HCT116 (cell line): ENCODE measurements at regions not wholly inside any gene's neighbourhood (a gene's known extent, or its start where the extent isn't known, plus 50 kb on each side); places are given as distances from the start of the nearest gene placed in this dataset.

ENCODE experiments used
- ATAC-seq: fragments of 200-7000 bp; cut with Tn5 transposase; 2 replicates; pipeline ENCODE4 v1.9.1; 2020; ENCODE audit warnings: mild to moderate bottlenecking, moderate library complexity
- BruUV-seq: library from RNA; stranded (reverse); fragments of 400-500 nt; replicated peaks from 2 replicates; lab custom pipeline; 2021; lab: Mats Ljungman, UMichigan
- CTCF ChIA-PET: fragments of 300-600 bp; sonication (Branson Sonifier 250); formaldehyde crosslinking; loops from one replicate; lab custom pipeline; 2021; ENCODE audit warnings: antibody characterized with exemption; lab: Charles Lee
- POLR2A ChIA-PET: fragments of 300-600, 350-600 bp; sonication (Branson Sonifier 250); formaldehyde crosslinking; loops from one replicate; lab custom pipeline; 2021; ENCODE audit warnings: antibody characterized with exemption; lab: Charles Lee
- RAD21 ChIA-PET, 2 experiments: fragments of 300-600 bp; sonication (Branson Sonifier 250); formaldehyde crosslinking; loops; one replicate each; lab custom pipeline; 2023; ENCODE audit warnings: low total read pairs in 2 of 2; ENCODE audit not compliant: uncharacterized antibody in 2 of 2, unreplicated experiment in 2 of 2, low non-redundant PET in 1 of 2; lab: Charles Lee
- DNase-seq: peaks from one replicate; pipeline ENCODE4 v3.0.0-alpha.2; 2010; ENCODE audit warnings: low read depth, low spot score
- H2AFZ ChIP-seq: fragments of 200-600 bp; shearing (Covaris generic), sonication (generic); 2 replicates; pipeline ENCODE4 v1.6.1; 2017; ENCODE audit warnings: low read depth, mixed run types, mixed read lengths, antibody characterized with exemption, low read length; ENCODE audit not compliant: poor library complexity, severe bottlenecking
- H3K27ac ChIP-seq: 2 replicates; pipeline ENCODE4 v1.5.1; 2012; ENCODE audit warnings: low read depth, low read length
- H3K27me3 ChIP-seq: fragments of 200-600 bp; sonication (generic); 2 replicates; pipeline ENCODE4 v1.6.1; 2016; ENCODE audit warnings: mixed run types, low read length, mixed read lengths; ENCODE audit not compliant: insufficient read depth
- H3K36me3 ChIP-seq, 2 experiments: fragments of 200-500 bp in 1 of 2; fragments of 200-600 bp in 1 of 2; sonication (Bioruptor generic) in 1 of 2; sonication (generic) in 1 of 2; 2 replicates each; pipeline versions ENCODE4 v1.5.1 to v1.6.1; 2014 to 2016; ENCODE audit warnings: low read length in 2 of 2, inconsistent platforms in 1 of 2, mixed read lengths in 1 of 2, mixed run types in 1 of 2; ENCODE audit not compliant: insufficient read depth in 2 of 2, control insufficient read depth in 1 of 2
- H3K4me1 ChIP-seq, 2 experiments: fragments of 200-600 bp in 1 of 2; sonication (generic) in 1 of 2; 2 replicates each; pipeline versions ENCODE4 v1.5.1 to v1.6.1; 2012 to 2017; ENCODE audit warnings: low read length in 2 of 2, inconsistent platforms in 1 of 2, mild to moderate bottlenecking in 1 of 2, mixed read lengths in 1 of 2, mixed run types in 1 of 2, moderate library complexity in 1 of 2; ENCODE audit not compliant: insufficient read depth in 2 of 2, control insufficient read depth in 1 of 2
- H3K4me2 ChIP-seq: fragments of 200-600 bp; sonication (generic); 2 replicates; pipeline ENCODE4 v1.6.1; 2017; ENCODE audit warnings: mixed run types, low read length, mixed read lengths
- H3K4me3 ChIP-seq, 2 experiments: fragments of 200-600 bp in 1 of 2; sonication (generic) in 1 of 2; replicated peaks in 1 of 2; 2 replicates each; pipeline ENCODE4 v1.5.1; 2011 to 2016; ENCODE audit warnings: low read length in 2 of 2, control low read depth in 1 of 2, low read depth in 1 of 2, mild to moderate bottlenecking in 1 of 2, mixed read lengths in 1 of 2, mixed run types in 1 of 2
- H3K79me2 ChIP-seq: fragments of 200-600 bp; sonication (generic); 2 replicates; pipeline ENCODE4 v1.6.1; 2017; ENCODE audit warnings: mild to moderate bottlenecking, mixed run types, low read length, moderate library complexity, mixed read lengths; ENCODE audit not compliant: insufficient read depth
- H3K9ac ChIP-seq: fragments of 200-600 bp; sonication (generic); 2 replicates; pipeline ENCODE4 v1.6.1; 2016; ENCODE audit warnings: low read length, mixed read lengths
- H3K9me2 ChIP-seq: fragments of 200-600 bp; sonication (generic), shearing (Covaris generic); 2 replicates; pipeline ENCODE4 v1.6.1; 2017; ENCODE audit warnings: mixed run types, mild to moderate bottlenecking, moderate library complexity; ENCODE audit not compliant: insufficient read depth
- H3K9me3 ChIP-seq, 2 experiments: fragments of 200-500 bp in 1 of 2; fragments of 200-600 bp in 1 of 2; sonication (Bioruptor generic) in 1 of 2; sonication (generic) in 1 of 2; 2 replicates each; pipeline ENCODE4 v1.6.1; 2014 to 2017; ENCODE audit warnings: low read length in 2 of 2, mixed read lengths in 2 of 2, inconsistent platforms in 1 of 2, low read depth in 1 of 2, mild to moderate bottlenecking in 1 of 2, mixed run types in 1 of 2, moderate library complexity in 1 of 2; ENCODE audit not compliant: control insufficient read depth in 1 of 2, insufficient read depth in 1 of 2
- H4K20me1 ChIP-seq: fragments of 200-600 bp; sonication (generic), shearing (Covaris generic); 2 replicates; pipeline ENCODE4 v1.6.1; 2017; ENCODE audit warnings: mixed run types, mild to moderate bottlenecking, moderate library complexity; ENCODE audit not compliant: insufficient read depth
- ATF3 ChIP-seq: IDR thresholded peaks from 2 replicates; pipeline ENCODE4 v1.6.1; 2012
- CEBPB ChIP-seq: IDR thresholded peaks from 2 replicates; pipeline ENCODE4 v1.6.1; 2012; ENCODE audit warnings: low read depth
- CTCF ChIP-seq, 3 experiments: fragments of 200-600 bp in 1 of 3; sonication (generic) in 1 of 3; IDR thresholded peaks in 2 of 3; conservative IDR thresholded peaks in 1 of 3; 2 replicates each; pipeline ENCODE4 v1.5.1; 2012 to 2017; ENCODE audit warnings: low read depth in 2 of 3, low read length in 2 of 3, antibody characterized with exemption in 1 of 3, borderline replicate concordance in 1 of 3, control low read depth in 1 of 3, mild to moderate bottlenecking in 1 of 3, mixed read lengths in 1 of 3, mixed run types in 1 of 3, moderate library complexity in 1 of 3; ENCODE audit not compliant: insufficient read depth in 1 of 3
- EGR1 ChIP-seq: IDR thresholded peaks from 2 replicates; pipeline ENCODE4 v1.6.1; 2012; ENCODE audit warnings: low read depth
- ELF1 ChIP-seq: IDR thresholded peaks from 2 replicates; pipeline ENCODE4 v1.6.1; 2012; ENCODE audit warnings: low read depth, borderline replicate concordance
- EZH2 ChIP-seq: fragments of 200-600 bp; sonication (generic); IDR thresholded peaks from 2 replicates; pipeline ENCODE4 v1.6.1; 2017; ENCODE audit warnings: antibody characterized with exemption, mixed run types
- EZH2phosphoT487 ChIP-seq: fragments of 200-600 bp; IDR thresholded peaks from 2 replicates; pipeline ENCODE4 v1.6.1; 2018; ENCODE audit warnings: antibody characterized with exemption, borderline replicate concordance
- JUND ChIP-seq: IDR thresholded peaks from 2 replicates; pipeline ENCODE4 v1.6.1; 2012
- POLR2A ChIP-seq: IDR thresholded peaks from 2 replicates; pipeline ENCODE4 v1.7.0; 2011; ENCODE audit warnings: borderline replicate concordance; ENCODE audit not compliant: insufficient read depth, insufficient read length; ENCODE audit errors: extremely low read depth
- POLR2AphosphoS5 ChIP-seq: IDR thresholded peaks from 2 replicates; pipeline ENCODE4 v1.6.1; 2011; ENCODE audit warnings: mild to moderate bottlenecking, low read depth, low read length, moderate library complexity
- RAD21 ChIP-seq: IDR thresholded peaks from 2 replicates; pipeline ENCODE4 v1.6.1; 2012; ENCODE audit warnings: low read depth, mild to moderate bottlenecking
- REST ChIP-seq: IDR thresholded peaks from 2 replicates; pipeline ENCODE4 v1.6.1; 2012; ENCODE audit warnings: low read depth
- SIN3A ChIP-seq: IDR thresholded peaks from 2 replicates; pipeline ENCODE4 v1.6.1; 2012; ENCODE audit warnings: low read depth
- SP1 ChIP-seq: IDR thresholded peaks from 2 replicates; pipeline ENCODE4 v1.6.1; 2012; ENCODE audit warnings: low read depth
- SRF ChIP-seq: IDR thresholded peaks from 2 replicates; pipeline ENCODE4 v1.6.1; 2012; ENCODE audit warnings: low read depth
- YY1 ChIP-seq: IDR thresholded peaks from 2 replicates; pipeline ENCODE4 v1.6.1; 2011; ENCODE audit warnings: low read length, low read depth, moderate library complexity, mild to moderate bottlenecking; ENCODE audit not compliant: insufficient replicate concordance; ENCODE audit errors: extremely low read depth
- ZBTB33 ChIP-seq: IDR thresholded peaks from 2 replicates; pipeline ENCODE4 v1.6.1; 2011; ENCODE audit warnings: mild to moderate bottlenecking, low read length, moderate library complexity; ENCODE audit not compliant: insufficient replicate concordance; ENCODE audit errors: extremely low read depth
- ZNF274 ChIP-seq: fragments of 200-500 bp; sonication (Bioruptor generic); IDR thresholded peaks from 2 replicates; pipeline ENCODE4 v1.6.1; 2014; ENCODE audit warnings: mild to moderate bottlenecking, low read depth, low read length, inconsistent platforms
- intact Hi-C: fragments of 100-400 bp; cut with micrococcal nuclease; formaldehyde crosslinking; loops from 2 replicates; pipeline ENCODE4 v1.10.0; 2022

- no peak overlapping the region for H3K27ac ChIP-seq
- no peaks in the 10 kb centered on the region for H3K36me3 ChIP-seq
- intact Hi-C loops: no loop called here
- BruUV-seq: no TSS peak
- no peak for TF ChIP-seq EZH2phosphoT487
- TF ChIP-seq CTCF (IDR thresholded peaks at IDR 0.05 in 2 of 3, conservative IDR thresholded peaks at IDR 0.05 in 1 of 3; ENCODE audit: borderline replicate concordance in 1 of 3, insufficient read depth in 1 of 3, low read depth in 2 of 3, low read length in 2 of 3): no peak
- TF ChIP-seq ELF1: no peak
- no peak for TF ChIP-seq ATF3
- no peak for TF ChIP-seq REST
- no peak for TF ChIP-seq POLR2AphosphoS5
- no peak for TF ChIP-seq ZNF274
- no peak for TF ChIP-seq EGR1
- no peak for TF ChIP-seq RAD21
- TF ChIP-seq POLR2A: no peak
- TF ChIP-seq EZH2: no peak
- TF ChIP-seq YY1: no peak
- TF ChIP-seq JUND: no peak
- TF ChIP-seq SP1: no peak
- TF ChIP-seq CEBPB: no peak
- TF ChIP-seq SRF: no peak
- TF ChIP-seq SIN3A: no peak
- no peak for TF ChIP-seq ZBTB33
- no peak overlapping the region for H3K4me2 ChIP-seq
- no peak overlapping the region for H2AFZ ChIP-seq
- DNase-seq (no peak), ATAC-seq (no peak)
- 0 out of 2 replicates have a peak, but pooled peaks cover 7% of the 10 kb centered on the region for H3K27me3 ChIP-seq
- H3K9me2 ChIP-seq: no peaks in the 10 kb centered on the region
- RAD21 ChIA-PET: no interaction called here
- H3K9ac ChIP-seq: no peak overlapping the region
- POLR2A ChIA-PET: no interaction called here
- CTCF ChIA-PET: no interaction called here
- no peak overlapping the region for H3K4me3 ChIP-seq
- no peaks in the 10 kb centered on the region for H3K9me3 ChIP-seq
- no peaks in the 10 kb centered on the region for H4K20me1 ChIP-seq
- no peaks in the 10 kb centered on the region for H3K4me1 ChIP-seq
- no peaks in the 10 kb centered on the region for H3K79me2 ChIP-seq
These were observed 78.1 kb upstream of the OLFM4 start for GRCh38 chr13:52950436-52950956.
